C1 segment of cervical spinal cord (tissue), 14 donors: ENCODE measurements at regions not wholly inside any gene's neighbourhood (a gene's known extent, or its start where the extent isn't known, plus 50 kb on each side); places are given as distances from the start of the nearest gene placed in this dataset.

ENCODE experiments used
- DNase-seq, 14 donors: peaks; one replicate each; lab custom pipeline; 2025; lab: John Stamatoyannopoulos, UW

DNA sequence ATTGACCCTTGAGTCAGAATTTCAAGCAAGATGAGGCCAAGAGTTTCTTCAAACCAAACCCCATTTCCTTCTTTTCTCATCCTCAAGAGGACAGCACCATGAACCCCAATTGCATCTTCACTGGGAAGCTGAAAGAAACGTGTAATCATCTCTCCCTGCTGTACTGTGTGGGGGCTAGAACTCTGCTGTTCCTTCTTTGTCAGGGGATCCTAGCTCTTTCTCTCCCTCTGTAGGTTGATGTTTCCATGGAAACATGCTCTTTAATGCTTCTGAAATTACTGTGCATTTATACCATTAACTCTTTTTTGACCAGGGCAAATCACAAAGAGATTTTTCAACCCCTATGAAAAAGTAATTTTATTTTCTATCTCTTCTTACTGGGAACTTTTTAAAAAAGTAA lies 295.1 kb downstream of the GRIN2B start:
- no peak for DNase-seq

GRCh38 chr12:13680916-13681315 lies 300.5 kb downstream of the GRIN2B start:
- DNase-seq: no peak

GRCh38 chr12:13676880-13677279 lies 304.5 kb downstream of the GRIN2B start:
- no peak for DNase-seq

DNA sequence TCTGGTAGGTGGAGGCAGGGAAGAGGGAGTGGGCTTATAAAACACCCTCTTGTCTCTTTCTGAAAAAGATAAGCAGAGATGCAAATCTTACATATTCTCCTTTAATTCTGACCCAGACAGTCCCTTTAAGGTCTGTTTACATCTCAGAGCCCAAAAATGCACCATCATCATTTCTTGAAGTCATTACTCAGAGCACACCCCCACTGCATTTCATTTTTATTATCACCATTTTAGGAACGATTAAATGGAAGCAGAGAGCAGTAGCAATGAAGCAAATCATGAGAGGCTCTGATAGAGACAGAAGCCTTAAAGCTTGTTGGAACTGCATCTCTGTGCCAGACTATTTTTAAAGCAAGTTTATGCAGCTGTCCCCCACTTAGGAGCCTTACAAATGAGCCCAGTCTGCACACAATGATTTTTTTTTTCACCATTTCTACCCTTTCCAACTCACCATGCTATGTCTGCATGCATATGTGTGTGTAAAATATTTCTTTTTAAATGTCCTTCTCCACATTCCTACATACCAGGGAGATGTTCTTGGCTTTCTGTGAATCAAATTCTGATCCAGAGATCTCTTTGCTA lies 311.0 kb downstream of the GRIN2B start:
- no peak for DNase-seq

DNA sequence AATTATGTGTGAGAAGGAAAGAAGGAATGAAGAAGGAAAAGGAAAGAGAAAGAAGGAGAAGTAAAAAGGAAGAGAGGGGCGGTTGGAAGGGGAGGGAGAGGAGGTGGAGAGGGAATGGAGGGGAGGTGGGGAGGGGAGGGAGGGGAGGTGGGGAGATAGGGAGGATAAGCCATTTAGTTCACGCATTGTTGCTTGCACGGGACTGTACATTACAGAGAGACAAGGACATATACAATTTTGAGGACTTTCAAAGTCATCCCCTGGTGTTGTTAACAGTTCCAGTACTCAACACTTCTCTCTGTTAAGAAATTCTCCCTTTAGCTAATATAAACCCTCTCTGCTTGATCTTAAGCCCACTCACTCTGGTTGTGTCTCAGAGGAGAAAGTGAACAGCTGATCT lies 312.5 kb downstream of the GRIN2B start:
- no peak for DNase-seq

- DNase-seq: no peak
Observed at GRCh38 chr12:13666806-13667205, 314.6 kb downstream of the GRIN2B start.

DNA sequence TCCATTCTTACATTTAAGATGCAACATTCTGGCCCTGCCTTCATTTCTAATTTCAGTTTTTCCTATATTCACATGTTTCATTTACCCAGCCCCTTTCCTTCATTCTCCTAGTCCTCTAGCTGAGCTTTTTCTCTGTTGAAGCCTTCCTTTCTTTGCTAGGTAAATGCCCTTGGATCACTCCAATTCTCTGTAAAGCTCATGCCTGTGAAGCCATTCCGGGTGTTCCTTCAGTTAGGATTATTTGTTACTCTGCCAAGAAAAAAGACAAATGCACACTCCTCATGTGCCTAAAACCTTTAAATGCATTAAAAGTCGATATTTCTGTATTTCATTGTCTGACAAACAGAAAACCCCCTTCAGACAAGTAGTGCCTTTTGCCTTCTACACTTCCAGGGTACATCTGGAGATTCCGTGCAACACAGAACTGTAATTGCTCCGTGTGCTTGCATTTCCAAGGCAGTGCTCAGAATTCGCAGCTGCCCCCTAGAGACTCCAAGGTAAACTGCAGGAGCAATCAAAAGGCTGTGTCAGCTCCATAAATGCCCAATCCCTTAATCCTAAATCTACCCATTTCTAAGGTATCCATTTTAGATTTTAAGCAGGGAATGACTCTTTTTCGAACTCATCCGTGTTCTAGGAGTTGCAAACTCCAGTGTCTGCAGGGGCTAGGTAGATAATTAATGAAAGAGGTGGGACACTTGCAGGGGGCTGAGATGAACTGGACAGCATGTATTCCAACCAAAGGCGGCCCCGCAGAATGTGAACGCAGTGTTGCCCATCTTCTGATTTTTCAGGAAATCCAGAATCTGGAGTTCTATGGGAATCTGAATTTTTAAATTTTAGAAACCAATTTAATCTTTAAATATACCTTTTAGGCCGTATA lies 320.2 kb downstream of the GRIN2B start:
- peak in 10 of 14 donors; percentile 0 to 27 (median 8) for DNase-seq

GRCh38 chr12:13654456-13654855 lies 326.9 kb downstream of the GRIN2B start:
- no peak for DNase-seq

GRCh38 chr12:13652105-13652504 lies 329.3 kb downstream of the GRIN2B start:
- DNase-seq: no peak

DNA sequence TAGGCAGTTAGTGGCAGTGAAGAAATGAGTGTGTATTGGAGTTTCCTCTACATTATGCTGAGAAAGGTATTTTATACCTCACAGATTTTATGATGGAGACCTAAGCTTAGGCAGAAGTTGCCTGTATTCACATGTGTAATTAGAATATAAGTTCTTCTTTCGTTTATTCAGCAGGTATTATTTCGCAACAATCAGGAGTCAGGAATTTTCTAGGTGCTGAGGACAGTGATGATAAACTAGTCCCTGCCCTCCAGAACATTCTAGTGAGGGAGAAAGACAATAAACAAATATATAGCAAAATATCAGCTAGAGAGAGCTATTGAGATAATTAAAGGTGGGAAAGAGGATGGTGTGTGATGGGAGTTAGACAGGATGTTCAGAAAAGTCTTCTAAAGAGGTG lies 345.7 kb downstream of the GRIN2B start:
- no peak for DNase-seq

DNA sequence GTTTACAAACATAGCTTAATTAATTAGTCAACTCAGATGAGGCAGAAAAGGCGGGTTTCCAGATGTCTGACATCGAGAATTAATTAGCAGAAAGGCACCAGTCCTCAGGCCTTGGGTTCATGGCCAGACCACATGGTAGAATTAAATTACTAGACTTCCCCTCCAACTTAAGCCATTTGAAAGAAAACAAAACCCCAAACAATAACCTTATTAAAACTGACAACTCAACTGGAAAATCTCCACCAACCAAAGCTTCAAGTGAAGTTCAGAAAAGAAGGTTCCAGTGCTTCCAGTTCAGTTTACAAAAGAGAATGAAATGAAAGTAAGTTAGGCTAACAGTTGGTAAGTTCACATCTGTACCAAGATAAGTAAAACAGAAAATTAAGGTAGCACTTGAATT lies 349.5 kb downstream of the GRIN2B start:
- peak in 4 of 14 donors; percentile 6 to 27 (median 14) for DNase-seq

- no peak for DNase-seq
Observed at GRCh38 chr12:13630354-13630753, 351.0 kb downstream of the GRIN2B start.

GRCh38 chr12:13628067-13628466 lies 353.3 kb downstream of the GRIN2B start:
- no peak for DNase-seq

- peak in 1 of 14 donors; percentile 28 for DNase-seq
Observed at GRCh38 chr12:13627536-13627935, 353.9 kb downstream of the GRIN2B start.

- no peak for DNase-seq
Observed at GRCh38 chr12:13613297-13613696, 368.1 kb downstream of the GRIN2B start.

GRCh38 chr12:13609894-13610679 lies 371.3 kb downstream of the GRIN2B start:
- DNase-seq: no peak

DNA sequence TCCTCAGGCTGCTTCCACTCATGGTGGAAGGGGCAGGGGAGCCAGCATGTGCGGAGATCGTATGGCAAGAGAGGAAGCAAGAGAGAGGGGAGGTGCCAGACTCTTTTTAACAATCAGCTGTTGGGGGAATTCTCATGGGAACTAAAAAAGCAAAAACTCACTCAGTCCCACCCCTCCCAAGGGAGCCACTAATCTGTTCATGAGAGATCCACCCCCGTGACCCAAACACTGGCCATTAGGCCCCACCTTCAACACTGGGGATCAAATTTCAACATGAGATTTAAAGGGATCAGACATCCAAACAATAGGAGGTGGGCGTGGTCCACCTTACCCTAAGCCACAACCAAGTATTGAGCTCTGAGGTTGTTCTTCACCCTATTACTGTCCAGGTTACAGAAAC lies 375.1 kb downstream of the GRIN2B start:
- no peak for DNase-seq

- no peak for DNase-seq
Observed at GRCh38 chr12:13603953-13604352, 377.4 kb downstream of the GRIN2B start.

GRCh38 chr12:13602172-13602571 lies 379.2 kb downstream of the GRIN2B start:
- DNase-seq: peak in 1 of 14 donors; percentile 32

DNA sequence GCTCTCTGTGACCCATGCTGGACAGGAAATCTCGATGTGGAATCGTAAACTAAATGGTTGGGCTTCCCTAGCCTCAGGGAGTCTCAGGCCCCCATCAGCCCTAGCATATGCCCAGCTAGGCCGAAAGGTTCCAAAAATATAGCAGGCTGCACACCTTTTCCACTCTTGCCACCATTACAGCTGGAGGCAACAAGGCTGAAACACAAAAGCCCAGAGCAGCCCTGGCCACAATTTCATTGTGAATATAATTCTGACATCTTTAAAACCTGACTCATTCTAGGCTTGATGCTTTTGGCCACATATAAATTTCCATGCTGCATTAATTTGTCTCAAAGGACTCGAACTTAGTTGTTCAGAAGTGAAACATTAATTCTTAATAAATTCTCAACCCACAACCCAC lies 382.2 kb downstream of the GRIN2B start:
- no peak for DNase-seq

DNA sequence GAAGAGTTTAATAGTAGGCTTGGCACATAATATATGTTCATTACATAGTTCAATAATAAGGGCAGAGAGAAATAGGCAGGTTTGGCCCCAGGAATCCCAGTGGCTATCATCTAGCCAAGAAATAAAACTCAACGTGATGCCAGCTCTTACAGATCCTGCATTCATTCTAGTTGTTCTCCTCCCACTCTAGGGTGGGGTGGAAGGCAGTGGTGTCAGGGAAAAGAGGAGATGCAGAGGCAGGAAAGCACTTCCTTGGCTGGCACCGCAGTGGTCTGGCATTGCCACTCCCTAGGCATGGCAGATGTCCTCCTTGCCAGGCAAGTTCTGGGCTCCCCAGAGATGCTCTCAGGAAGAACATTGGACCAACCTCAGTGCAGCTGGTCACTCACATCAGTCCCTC lies 383.6 kb downstream of the GRIN2B start:
- DNase-seq: no peak

GRCh38 chr12:13597166-13597565 lies 384.2 kb downstream of the GRIN2B start:
- no peak for DNase-seq
